HG02870 (cell line): ENCODE measurements at regions not wholly inside any gene's neighbourhood (a gene's known extent, or its start where the extent isn't known, plus 50 kb on each side); places are given as distances from the start of the nearest gene placed in this dataset.
"Not testable (repeated sequence)": the region's sequence is repeated elsewhere in the genome, so short reads cannot be mapped to it uniquely, and the experiment has no call there.

ENCODE experiments used
- ATAC-seq: cut with Tn5 transposase; IDR thresholded peaks from one replicate; pipeline ENCODE4 v1.9.1; 2021; ENCODE audit warnings: mild to moderate bottlenecking, moderate library complexity; ENCODE audit not compliant: unreplicated experiment

GRCh38 chr5:159680095-159680494 is 236.2 kb upstream of the ADRA1B start:
- ATAC-seq = no peak

GRCh38 chr5:159681661-159682060 is 234.6 kb upstream of the ADRA1B start:
- ATAC-seq = no peak

GRCh38 chr5:159682623-159683022 is 233.7 kb upstream of the ADRA1B start:
- ATAC-seq = no peak

- not testable (repeated sequence) for ATAC-seq
These were observed 228.4 kb upstream of the ADRA1B start for GRCh38 chr5:159687892-159688291.

GRCh38 chr5:159695741-159696294 is 220.5 kb upstream of the ADRA1B start:
- ATAC-seq = no peak

GRCh38 chr5:159697530-159697929 is 218.8 kb upstream of the ADRA1B start:
- ATAC-seq = no peak

GRCh38 chr5:159698322-159698721 is 218.0 kb upstream of the ADRA1B start:
- ATAC-seq = no peak

- no peak for ATAC-seq
These were observed 216.3 kb upstream of the ADRA1B start for GRCh38 chr5:159700016-159700415.

- ATAC-seq = no peak
These were observed 214.0 kb upstream of the ADRA1B start for GRCh38 chr5:159702301-159702700.

- ATAC-seq = no peak
These were observed 213.5 kb upstream of the ADRA1B start for GRCh38 chr5:159702826-159703225.

GRCh38 chr5:159704160-159704559 is 212.1 kb upstream of the ADRA1B start:
- ATAC-seq = no peak

- no peak for ATAC-seq
These were observed 210.3 kb upstream of the ADRA1B start for GRCh38 chr5:159705948-159706347.

GRCh38 chr5:159708090-159708489 is 208.2 kb upstream of the ADRA1B start:
- ATAC-seq = no peak

- no peak for ATAC-seq
These were observed 203.6 kb upstream of the ADRA1B start for GRCh38 chr5:159712672-159713071.

GRCh38 chr5:159713254-159713653 is 203.0 kb upstream of the ADRA1B start:
- no peak for ATAC-seq

- ATAC-seq = no peak
These were observed 202.5 kb upstream of the ADRA1B start for GRCh38 chr5:159713773-159714172.

GRCh38 chr5:159725475-159725874 is 190.8 kb upstream of the ADRA1B start:
- ATAC-seq = no peak

GRCh38 chr5:159727167-159727566 is 189.1 kb upstream of the ADRA1B start:
- no peak for ATAC-seq

GRCh38 chr5:159730285-159730684 is 186.0 kb upstream of the ADRA1B start:
- no peak for ATAC-seq

- no peak for ATAC-seq
These were observed 184.1 kb upstream of the ADRA1B start for GRCh38 chr5:159732220-159732619.

GRCh38 chr5:159734366-159734765 is 181.9 kb upstream of the ADRA1B start:
- ATAC-seq = no peak

- ATAC-seq = no peak
These were observed 181.2 kb upstream of the ADRA1B start for GRCh38 chr5:159735036-159735435.
